Transverse colon (tissue), 4 donors: ENCODE measurements at regions not wholly inside any gene's neighbourhood (a gene's known extent, or its start where the extent isn't known, plus 50 kb on each side); places are given as distances from the start of the nearest gene placed in this dataset.
"Not testable (repeated sequence)": the region's sequence is repeated elsewhere in the genome, so short reads cannot be mapped to it uniquely, and the experiment has no call there.

ENCODE experiments used
- DNase-seq: peaks from one replicate; pipeline ENCODE4 v3.0.0-alpha.2; 2019
- H3K27ac ChIP-seq, 4 donors: fragments of 200-600 bp; sonication (generic); 2 replicates each; pipeline ENCODE4 v1.5.1; 2016 to 2018; ENCODE audit warnings: inconsistent platforms in 4 of 4
- H3K27me3 ChIP-seq: fragments of 200-600 bp; sonication (generic); 2 replicates; pipeline ENCODE4 v1.5.1; 2017; ENCODE audit warnings: inconsistent platforms
- H3K36me3 ChIP-seq, 4 donors: fragments of 200-600 bp; sonication (generic); 2 replicates each; pipeline ENCODE4 v1.5.1; 2017 to 2019; ENCODE audit warnings: inconsistent platforms in 4 of 4
- H3K4me1 ChIP-seq, 4 donors: fragments of 200-600 bp; sonication (generic); 2 replicates each; pipeline ENCODE4 v1.5.1; 2017 to 2020; ENCODE audit warnings: inconsistent platforms in 4 of 4
- H3K4me3 ChIP-seq, 4 donors: fragments of 200-600 bp; sonication (generic); 1 replicate in 1 of 4; 2 replicates in 3 of 4; pipeline versions ENCODE4 v1.5.1 to v1.6.1; 2017 to 2019; ENCODE audit warnings: inconsistent platforms in 4 of 4
- H3K9me3 ChIP-seq, 2 donors: fragments of 200-600 bp; sonication (generic); 2 replicates each; pipeline ENCODE4 v1.5.1; 2017 to 2019; ENCODE audit warnings: inconsistent platforms in 2 of 2
- CTCF ChIP-seq, 5 experiments: fragments of 200-600 bp in 3 of 5; fragments of 450-650 bp in 2 of 5; sonication (generic) in 3 of 5; IDR thresholded peaks; 1 replicate in 2 of 5; 2 replicates in 3 of 5; pipeline ENCODE4 v1.5.1; 2016 to 2017; ENCODE audit warnings: antibody characterized with exemption in 5 of 5, inconsistent platforms in 3 of 5, mild to moderate bottlenecking in 2 of 5, moderate library complexity in 1 of 5
- EP300 ChIP-seq: sonication (generic); formaldehyde crosslinking; IDR thresholded peaks from one replicate; pipeline ENCODE4 v1.6.1; 2017; ENCODE audit warnings: antibody characterized with exemption, low read depth
- POLR2A ChIP-seq: fragments of 450-650 bp; IDR thresholded peaks from one replicate; pipeline ENCODE4 v1.6.1; 2016; ENCODE audit warnings: antibody characterized with exemption, mild to moderate bottlenecking, moderate library complexity
- POLR2AphosphoS5 ChIP-seq, 3 donors: sonication (generic); formaldehyde crosslinking; IDR thresholded peaks; one replicate each; pipeline ENCODE4 v1.6.1; 2016; ENCODE audit warnings: antibody characterized with exemption in 3 of 3
- WGBS, 2 donors: methylation state at CpG; one replicate each; pipeline ENCODE4 v1.1.5; 2018; ENCODE audit warnings: low coverage in 1 of 2; 5-methylcytosine and 5-hydroxymethylcytosine counted together
- in situ Hi-C, 4 donors: fragments of 200-750 bp; cut with MboI; loops; one replicate each; pipeline versions ENCODE4 v1.15.0 to v1.15.1; 2017; ENCODE audit warnings: low sequenced_read_pairs in 3 of 4, low pct_ligation_motif_present in 1 of 4, low pct_unique_long_range_greater_than_20kb in 1 of 4
- intact Hi-C: fragments of 100-400 bp; cut with DNase I; formaldehyde crosslinking; loops from one replicate; pipeline ENCODE4 v1.15.1; 2023; ENCODE audit warnings: low total_unique reads

GRCh38 chr12:74245458-74245857 is 292.2 kb upstream of the ATXN7L3B start:
- Histone ChIP-seq H3K27ac (no peak overlapping the region), H3K4me1 (no peaks in the 10 kb centered on the region), H3K4me3 (no peak overlapping the region), H3K27me3 (no peaks in the 10 kb centered on the region), H3K9me3 (peaks cover 0 to 1% of the 10 kb centered on the region in 2 donors), H3K36me3 (no peaks in the 10 kb centered on the region)
- intact Hi-C loops (no loop called here), in situ Hi-C loops (no loop called here)
- TF ChIP-seq EP300 = no peak
- no peak for TF ChIP-seq POLR2A
- no peak for TF ChIP-seq POLR2AphosphoS5 (IDR thresholded peaks at IDR 0.05)
- no peak for TF ChIP-seq CTCF (IDR thresholded peaks at IDR 0.05)
- no peak for DNase-seq
- 88% methylated on average over 1 of the region's 1 CpG; no CpG with 5 or more reads in 1 of the 2 donors for WGBS, 2 donors

GRCh38 chr12:74250891-74251290 is 286.7 kb upstream of the ATXN7L3B start:
- no peaks in the 10 kb centered on the region for H3K36me3 ChIP-seq
- H3K4me3 ChIP-seq = no peak overlapping the region
- intact Hi-C loops = no loop called here
- H3K4me1 ChIP-seq = no peaks in the 10 kb centered on the region
- WGBS, 2 donors = 58 to 89% methylated on average over 1 of the region's 1 CpG
- H3K27ac ChIP-seq = no peak overlapping the region
- H3K27me3 ChIP-seq = no peaks in the 10 kb centered on the region
- in situ Hi-C loops = no loop called here
- DNase-seq = no peak
- H3K9me3 ChIP-seq = no peaks in the 10 kb centered on the region
- TF ChIP-seq POLR2AphosphoS5 (IDR thresholded peaks at IDR 0.05) = no peak
- TF ChIP-seq POLR2A = no peak
- TF ChIP-seq EP300 = no peak
- no peak for TF ChIP-seq CTCF (IDR thresholded peaks at IDR 0.05)

- H3K27ac ChIP-seq, in situ Hi-C loops, H3K4me1 ChIP-seq, H3K4me3 ChIP-seq, intact Hi-C loops, H3K9me3 ChIP-seq, H3K27me3 ChIP-seq, DNase-seq, H3K36me3 ChIP-seq: not testable (repeated sequence)
- 65 to 83% methylated on average over 2 to 4 of the region's 4 CpGs for WGBS, 2 donors
These were observed 283.8 kb upstream of the ATXN7L3B start for GRCh38 chr12:74253826-74254225.

GRCh38 chr12:74254784-74255183 is 282.9 kb upstream of the ATXN7L3B start:
- Histone ChIP-seq H3K27me3 (no peaks in the 10 kb centered on the region), H3K4me1 (no peaks in the 10 kb centered on the region), H3K27ac (no peak overlapping the region), H3K9me3 (no peaks in the 10 kb centered on the region), H3K36me3 (no peaks in the 10 kb centered on the region), H3K4me3 (no peak overlapping the region)
- intact Hi-C loops (no loop called here), in situ Hi-C loops (no loop called here)
- no peak for TF ChIP-seq EP300
- no peak for TF ChIP-seq CTCF (IDR thresholded peaks at IDR 0.05)
- TF ChIP-seq POLR2AphosphoS5 (IDR thresholded peaks at IDR 0.05) = no peak
- no peak for TF ChIP-seq POLR2A
- DNase-seq = no peak

- Histone ChIP-seq H3K27ac (no peak overlapping the region), H3K36me3 (no peaks in the 10 kb centered on the region), H3K27me3 (no peaks in the 10 kb centered on the region), H3K4me3 (no peak overlapping the region), H3K9me3 (no peaks in the 10 kb centered on the region), H3K4me1 (no peaks in the 10 kb centered on the region)
- in situ Hi-C loops (no loop called here), intact Hi-C loops (no loop called here)
- 60 to 72% methylated on average over 1 of the region's 1 CpG for WGBS, 2 donors
- DNase-seq = no peak
- TF ChIP-seq POLR2AphosphoS5 (IDR thresholded peaks at IDR 0.05) (no peak), EP300 (no peak), CTCF (IDR thresholded peaks at IDR 0.05) (no peak), POLR2A (no peak)
These were observed 278.4 kb upstream of the ATXN7L3B start for GRCh38 chr12:74259199-74259598.
